ENCODE measurements at regions not wholly inside any gene's neighbourhood (a gene's known extent, or its start where the extent isn't known, plus 50 kb on each side); places are given as distances from the start of the nearest gene placed in this dataset.
"Not testable (repeated sequence)": the region's sequence is repeated elsewhere in the genome, so short reads cannot be mapped to it uniquely, and the experiment has no call there.

DNA sequence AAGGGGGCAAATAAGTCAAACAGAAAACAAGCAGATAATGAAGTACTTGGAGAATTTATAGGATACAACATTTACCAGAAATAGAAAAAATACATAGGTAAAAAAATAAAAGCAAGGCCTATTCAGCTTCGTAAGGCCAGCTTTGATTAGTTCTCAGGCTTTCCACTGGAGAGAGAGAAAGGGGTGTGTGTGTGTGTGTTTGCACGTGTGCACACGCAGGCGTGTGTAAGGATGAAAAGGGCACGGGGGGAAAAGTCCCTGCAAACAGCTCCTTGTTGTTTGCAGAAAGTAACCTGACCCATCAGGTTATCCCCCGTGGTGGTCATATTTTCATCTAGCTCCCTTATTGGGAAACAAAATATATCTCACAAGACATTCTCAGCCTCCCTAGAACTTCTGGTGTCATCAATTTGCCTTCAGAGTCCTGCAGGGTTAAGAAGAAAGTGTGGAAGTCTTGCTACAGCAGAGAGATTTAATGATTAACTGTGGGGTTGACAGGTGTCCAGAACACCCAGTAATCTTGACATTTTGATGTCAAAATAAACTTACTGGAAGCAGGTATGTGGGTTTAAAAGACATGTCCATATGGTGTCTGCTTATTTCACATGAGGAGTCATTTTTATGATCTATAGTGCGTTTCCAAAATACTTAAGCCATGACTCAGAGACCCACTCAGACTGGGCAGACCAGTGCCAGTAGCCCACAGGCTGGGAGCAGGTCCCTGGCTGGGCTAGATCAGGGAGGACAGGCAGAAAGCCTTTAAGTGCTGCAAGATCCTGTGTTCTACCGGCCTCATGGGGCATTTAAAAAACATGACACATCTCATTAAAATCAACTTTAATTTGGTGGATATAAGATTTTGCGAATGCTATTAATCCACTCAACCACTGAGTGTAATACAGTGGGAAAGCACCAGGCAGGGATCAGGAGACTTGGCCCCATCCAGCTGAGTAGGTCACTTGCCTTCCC, 487.6 kb upstream of the CAMK1G start:
- no peak for FAIRE-seq

DNA sequence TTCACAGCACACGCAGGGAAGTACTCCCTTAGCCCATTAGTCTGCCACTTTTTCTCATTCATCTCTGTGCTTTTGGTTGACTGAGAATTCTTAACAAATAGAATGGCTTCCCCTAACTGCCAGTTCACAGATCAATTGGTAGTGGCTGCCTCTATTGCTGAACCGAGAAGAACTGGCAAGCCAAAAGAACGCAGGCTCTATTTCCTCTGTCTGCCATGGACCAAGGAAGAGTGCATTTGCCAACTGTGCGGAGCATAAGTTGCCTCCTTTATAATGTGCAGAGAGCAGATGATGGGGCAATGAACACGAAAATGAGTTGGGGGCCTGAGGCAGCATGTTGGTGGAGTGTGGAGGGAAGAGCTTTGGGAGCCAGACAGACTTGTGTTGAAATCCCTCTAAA, 483.1 kb upstream of the CAMK1G start:
- no peak for FAIRE-seq

DNA sequence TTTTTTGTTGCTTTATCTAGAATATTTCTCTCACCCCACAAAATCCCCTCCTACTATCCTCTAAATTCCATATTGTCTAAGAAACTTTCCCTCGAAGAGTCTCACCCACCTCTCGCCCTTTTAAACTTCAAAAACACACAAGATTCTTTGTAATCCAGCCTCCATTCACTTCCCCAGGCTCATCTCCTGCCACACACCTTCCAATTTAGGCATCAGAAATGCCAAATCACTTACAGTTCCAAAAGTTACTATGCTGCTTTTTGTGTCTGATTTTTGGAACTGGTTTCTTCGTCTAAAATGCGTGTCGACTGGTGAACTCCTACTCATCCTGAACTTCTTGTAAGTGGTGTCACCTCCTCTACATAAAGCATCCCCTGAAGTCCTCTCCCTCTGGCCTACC, 482.4 kb upstream of the CAMK1G start:
- no peak for FAIRE-seq

DNA sequence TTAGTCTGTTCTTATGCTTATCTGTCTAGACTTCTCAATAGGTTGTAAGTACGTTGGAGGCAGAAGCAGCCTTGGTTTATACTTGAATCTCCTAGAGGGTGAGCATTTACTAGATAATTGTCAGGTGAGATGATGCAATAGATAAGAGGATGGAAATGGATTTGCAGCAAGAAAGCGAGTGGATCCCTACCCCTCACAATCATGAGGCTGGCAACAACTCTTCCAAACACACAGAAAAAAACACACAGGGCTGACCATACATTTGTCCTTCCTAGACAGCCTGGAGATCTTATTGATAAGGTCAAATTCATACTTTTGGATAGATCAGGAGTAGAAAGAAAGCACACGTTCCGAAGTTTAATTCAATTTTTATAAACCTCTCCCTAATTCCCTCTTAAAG, 481.4 kb upstream of the CAMK1G start:
- FAIRE-seq, result no peak

DNA sequence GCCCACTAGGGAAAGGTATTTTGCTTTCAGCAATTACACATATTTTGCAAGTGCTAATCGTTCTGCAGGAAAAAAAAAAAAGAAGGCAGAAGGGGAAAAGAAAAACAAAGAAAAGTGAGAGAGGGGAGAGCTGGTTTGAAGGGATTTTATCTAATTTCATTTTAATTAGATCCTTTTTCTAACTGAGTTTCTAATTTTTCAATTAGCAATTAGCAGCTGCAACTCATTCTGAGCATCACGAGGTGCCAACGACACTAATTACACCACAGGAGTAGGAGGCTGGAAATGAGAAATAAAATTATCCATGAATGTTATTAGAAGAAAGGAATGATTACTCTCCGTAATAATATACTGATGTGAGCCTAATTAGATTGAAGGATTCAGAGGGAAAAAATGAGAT, 481.0 kb upstream of the CAMK1G start:
- no peak for FAIRE-seq

DNA sequence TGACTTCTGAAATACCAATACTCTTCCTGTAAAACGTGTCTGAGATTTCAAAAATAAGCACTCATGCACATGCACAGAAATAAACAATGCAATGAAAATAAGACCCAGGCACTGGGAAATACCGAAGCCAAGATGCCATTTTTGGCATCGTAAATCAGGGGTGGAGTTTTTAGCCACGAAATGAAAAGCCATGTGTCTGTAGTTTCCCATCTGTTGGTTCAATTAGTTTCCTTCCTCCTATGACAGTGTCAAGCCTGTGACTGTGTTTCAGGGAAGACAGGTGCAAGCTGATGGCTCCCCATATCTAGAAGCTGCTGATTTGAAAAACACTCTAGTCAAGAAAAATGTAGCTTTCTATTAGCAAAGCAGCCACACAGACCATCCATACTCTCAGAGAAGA, 480.4 kb upstream of the CAMK1G start:
- no peak for FAIRE-seq

DNA sequence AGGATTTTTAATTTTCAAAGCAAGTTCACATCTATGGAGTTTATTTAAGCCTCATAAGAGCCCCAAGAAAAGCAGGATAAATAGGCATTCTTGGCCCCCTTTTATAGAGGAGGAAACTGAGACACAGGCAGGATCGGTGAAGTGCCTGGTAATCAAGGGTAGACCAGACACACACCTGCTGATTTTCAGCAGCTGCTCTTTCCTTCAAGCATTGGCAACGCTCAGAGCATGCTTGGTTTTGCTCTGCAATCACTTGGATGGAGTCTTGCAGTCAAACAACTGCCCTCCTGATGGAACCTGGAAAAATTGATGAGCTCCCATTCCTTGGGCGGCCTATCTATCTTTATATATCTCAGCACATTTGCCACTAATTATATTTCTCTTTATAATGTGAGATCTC, 478.9 kb upstream of the CAMK1G start:
- no peak for FAIRE-seq

DNA sequence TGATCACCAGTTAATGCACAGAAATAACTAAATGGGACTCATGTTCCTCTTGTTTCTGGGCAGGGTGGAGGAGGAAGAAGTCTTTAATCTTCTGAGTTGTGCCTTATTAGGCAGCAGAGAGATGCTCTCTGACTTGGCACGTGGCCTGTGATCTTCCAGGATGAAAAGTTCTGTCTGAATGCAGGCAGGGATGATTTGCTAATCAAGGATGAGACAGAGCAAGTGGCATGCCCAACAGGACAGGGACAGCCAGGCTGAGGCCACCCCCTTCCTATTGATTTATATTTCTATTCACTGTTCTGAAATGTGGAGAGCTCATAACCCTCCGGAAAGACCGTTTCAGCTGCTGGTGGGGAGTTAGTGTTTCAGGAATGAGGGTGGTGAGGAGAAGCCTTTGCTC, 477.8 kb upstream of the CAMK1G start:
- no peak for FAIRE-seq

DNA sequence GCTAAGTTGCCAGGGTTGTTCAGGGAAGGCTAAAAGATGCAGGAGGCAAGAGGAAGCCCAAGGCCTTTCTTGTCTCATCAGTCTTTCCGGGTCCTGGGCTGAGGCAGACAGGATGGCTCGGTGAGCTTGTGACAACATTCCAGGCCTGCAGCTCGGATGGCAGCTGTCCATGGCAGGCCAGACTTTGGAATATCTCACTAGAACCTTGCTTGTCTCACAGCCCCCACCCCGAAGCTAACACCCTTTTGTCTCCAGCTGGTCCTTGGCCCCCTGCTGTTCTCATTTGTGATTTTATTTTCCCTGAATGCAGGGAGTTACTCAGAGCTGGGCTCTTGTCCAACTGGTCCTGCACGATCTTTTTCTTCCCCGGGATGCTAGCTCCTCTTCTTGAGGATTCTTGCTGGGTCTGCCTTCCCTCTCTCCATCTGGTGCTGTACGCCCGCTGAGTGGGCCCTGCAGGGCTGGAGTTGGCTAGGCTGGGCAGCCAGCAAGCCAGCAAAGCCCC, 477.2 kb upstream of the CAMK1G start:
- no peak for FAIRE-seq

DNA sequence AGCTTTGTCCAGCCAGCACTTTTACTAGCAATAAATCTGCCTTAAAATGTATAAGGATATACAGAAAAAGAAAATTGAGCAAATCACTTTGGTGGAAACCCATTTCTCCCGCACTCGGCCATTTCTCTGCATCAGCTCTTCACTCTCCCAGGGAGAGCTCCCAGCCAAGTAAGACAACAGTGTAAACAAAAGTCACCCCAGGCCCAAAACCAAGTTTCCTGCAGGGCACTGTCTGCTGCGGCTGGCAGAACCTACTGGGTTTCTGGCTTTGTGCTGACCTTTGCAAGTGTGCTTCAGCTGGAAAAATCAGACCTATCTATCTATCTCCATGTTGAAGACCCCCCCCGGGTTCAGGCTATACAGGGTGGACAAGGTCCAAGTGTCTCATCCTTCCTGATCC, 476.7 kb upstream of the CAMK1G start:
- no peak for FAIRE-seq

DNA sequence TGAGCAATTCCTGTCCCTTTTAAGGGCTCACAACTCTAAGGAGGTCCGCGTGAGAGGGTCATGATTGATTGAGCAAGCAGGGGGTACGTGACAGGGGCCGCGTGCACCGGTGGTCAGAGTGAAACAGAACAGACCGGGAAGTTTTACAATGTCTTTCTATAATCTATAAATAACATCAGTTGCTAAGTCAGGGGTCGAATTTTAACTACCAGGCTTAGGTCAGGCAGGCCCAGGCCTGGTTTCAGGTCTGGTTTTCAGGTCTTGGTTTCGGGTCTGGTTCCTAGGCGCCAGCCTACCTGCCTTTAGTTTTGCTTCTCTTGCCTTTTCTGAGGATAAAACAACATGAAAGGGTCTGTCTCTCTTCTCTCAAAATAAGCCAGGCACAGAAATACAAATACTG, 476.0 kb upstream of the CAMK1G start:
- FAIRE-seq, result no peak

DNA sequence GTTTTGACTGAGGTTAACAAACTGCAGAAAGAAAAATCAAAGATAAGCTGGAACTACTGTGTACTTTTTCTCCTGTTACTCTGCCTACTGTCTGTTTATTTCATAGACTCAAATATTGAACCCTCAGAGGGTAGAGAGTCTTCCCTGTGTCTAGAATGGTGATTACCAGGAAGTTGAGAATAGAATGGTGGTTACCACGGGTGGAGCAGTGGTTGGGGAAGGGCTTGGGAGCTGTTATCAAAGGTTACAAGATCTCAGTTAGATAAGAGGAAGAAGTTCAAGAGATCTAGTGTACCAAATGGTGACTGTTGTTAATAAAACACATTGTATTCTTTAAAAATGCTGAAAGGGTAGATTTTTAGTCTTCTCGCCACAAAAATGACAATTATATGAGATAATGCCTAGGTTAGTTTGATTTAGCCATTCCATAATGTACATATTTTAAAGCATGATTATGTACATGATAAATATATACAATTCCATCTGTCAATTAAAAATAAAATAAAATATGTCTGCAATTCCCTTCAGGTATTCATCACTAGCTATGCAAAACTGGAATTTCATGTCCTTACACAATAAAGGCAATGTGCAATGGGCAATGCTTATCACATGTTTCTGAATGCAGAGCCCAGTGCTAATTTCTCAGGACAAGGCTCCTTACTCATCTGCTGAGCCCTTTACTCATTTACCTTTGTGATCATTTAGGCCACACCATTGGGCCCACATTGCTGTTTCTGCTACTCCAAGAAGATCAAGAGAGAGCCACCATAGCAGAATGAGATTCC, 474.3 kb upstream of the CAMK1G start:
- FAIRE-seq, result no peak

DNA sequence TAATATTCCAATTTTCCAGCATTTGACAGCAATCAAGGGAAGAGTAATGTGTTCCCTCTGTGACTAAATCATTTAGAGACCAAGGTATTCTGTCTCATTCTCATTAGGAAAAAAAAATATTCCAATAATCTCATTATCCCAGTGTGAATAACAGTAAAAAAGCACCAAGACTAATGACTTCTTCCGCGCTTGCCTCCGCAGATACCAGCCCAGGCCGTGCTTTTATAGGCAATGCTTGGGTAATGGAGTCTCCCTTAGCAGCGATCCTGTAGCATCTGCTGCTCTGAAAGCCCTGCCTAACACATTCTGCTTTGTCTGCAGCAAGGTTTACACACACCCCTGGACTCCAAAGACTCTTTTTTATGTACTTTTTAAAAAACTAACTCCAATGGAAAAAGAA, 470.0 kb upstream of the CAMK1G start:
- no peak for FAIRE-seq

DNA sequence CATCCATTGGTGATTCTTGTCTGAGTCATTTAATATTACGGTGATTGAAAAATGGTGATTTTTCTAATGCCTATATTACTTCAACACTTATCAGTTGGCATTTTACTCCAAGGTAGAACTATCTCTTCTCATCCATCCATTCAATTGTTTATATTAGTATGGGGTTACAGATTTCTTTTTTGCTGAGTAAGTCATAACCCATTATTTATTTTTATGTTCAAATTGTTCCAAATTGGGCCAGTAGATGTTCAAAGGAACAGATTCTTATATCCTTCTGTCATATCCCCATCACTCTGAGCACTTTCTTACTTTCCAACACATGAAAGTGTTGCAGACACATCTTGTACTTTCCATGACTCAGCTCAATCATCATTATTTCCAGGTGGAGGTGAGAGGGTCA, 466.8 kb upstream of the CAMK1G start:
- FAIRE-seq, result no peak

DNA sequence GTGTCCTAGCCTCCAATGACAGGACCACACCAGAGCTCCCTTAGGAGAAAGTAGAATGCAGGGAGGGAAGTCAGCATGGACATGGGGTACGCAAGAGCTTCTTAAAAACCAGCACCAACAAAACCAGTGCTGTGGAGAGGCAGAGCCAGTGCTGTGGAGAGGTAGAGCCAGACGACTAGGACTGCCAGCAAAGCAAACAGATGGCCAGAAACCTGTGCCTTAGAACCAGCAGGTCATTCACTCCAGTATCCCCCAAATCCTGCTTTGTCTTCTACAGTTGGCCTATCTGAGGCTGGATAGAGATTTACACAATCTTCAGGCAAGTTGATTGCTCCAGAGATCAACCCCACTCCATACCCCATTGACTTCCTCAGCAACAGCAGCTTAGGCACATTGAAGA, 459.9 kb upstream of the CAMK1G start:
- FAIRE-seq, result no peak

DNA sequence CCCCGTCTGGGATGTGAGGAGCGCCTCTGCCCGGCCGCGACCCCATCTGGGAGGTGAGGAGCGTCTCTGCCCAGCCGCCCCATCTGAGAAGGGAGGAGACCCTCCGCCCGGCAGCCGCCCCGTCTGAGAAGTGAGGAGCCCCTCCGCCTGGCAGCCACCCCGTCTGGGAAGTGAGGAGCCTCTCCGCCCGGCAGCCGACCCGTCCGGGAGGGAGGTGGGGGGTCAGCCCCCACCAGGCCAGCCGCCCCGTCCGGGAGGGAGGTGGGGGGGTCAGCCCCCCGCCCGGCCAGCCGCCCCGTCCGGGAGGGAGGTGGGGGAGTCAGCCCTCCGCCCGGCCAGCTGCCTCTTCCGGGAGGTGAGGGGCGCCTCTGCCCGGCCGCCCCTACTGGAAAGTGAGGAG, 454.4 kb upstream of the CAMK1G start:
- FAIRE-seq, result not testable (repeated sequence)

DNA sequence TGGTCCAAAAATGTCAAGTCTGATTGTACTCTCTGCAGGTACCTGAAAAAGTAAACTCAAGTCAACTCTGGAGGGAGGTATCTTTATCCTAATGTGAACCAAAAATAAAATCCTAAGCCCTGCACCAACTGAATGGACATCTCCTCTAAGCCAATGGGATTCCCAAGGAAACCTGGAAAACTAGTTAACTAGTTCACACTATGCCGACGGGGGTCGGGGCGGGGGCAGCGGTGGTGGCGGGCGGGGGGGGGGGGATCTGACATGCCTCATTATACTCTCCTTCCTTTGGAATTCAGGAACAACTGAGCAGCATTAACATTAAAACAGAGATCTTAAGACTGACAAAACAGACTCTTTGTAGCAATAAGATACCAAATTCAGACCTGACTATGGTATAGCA, 452.6 kb upstream of the CAMK1G start:
- FAIRE-seq, result no peak

DNA sequence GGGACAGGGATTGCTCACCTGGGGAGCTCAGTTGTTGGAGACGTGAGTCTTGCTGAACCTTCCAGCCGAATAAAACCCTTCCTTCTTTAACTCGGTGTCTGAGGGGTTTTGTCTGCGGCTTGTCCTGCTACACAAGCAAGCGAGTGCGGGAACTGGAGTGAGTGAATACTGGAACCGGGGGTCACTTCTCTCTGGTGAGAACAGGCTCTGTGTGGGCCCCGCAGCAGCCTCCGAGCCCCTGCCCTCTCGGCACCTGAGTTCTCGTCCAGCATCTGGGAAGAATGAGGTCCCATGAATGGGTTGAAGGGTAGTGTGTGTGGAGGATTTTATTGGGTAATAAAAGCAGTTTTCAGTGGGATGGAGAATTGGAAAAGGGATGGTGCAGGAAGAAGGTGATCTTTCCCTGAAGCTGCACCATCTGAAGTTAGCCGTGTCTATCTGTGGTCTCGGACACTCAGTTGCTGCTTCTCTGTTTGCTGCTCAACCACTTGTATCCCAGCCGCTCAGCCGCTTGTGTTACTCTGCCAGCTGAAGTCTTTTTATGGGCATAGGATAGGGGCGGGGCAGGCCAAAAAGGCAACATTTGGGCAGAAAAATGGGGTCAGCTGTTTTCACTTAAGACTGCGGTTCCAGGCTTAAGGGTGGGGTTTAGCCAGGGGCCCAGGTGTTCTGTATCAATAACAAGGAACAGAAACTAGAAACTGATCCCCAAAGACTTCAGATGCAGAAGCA, 450.6 kb upstream of the CAMK1G start:
- FAIRE-seq, result no peak

DNA sequence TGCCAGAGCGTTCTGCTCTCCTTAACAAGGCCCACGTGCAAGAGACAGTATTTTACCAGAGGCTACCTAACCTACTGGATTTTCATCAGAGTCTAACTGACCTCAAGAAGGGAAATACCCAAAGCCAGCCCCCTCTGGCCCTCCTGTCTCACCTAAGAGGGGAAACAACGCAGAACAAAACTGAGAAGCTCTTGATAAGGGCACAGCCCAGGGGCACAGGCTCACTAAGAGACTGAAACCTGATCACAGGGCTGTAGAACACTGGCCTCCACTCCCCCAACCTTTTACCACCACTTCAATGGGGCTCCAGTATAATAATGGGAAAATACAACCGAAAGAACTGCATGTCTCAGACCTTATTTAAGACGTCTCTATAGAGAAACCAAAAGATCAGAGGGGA, 449.5 kb upstream of the CAMK1G start:
- no peak for FAIRE-seq

DNA sequence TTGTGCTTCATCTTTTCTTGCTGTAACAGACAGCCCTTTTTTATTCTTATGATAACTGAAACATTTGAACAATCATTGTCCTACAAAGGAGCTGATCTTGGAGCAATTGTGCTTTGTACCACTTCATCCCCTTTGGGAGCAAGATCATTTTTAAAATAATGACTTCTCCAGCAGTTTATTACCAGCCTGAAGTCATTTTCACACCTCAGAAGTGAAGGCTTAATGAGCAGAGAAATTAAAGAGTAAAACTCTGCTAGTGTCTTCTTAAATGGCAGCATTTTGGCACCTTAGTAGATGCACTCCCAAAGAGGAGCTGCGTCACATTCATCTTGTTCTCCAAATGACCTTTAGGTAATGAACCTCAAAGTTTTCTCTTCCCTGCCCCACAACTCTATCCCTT, 439.6 kb upstream of the CAMK1G start:
- FAIRE-seq, result no peak

DNA sequence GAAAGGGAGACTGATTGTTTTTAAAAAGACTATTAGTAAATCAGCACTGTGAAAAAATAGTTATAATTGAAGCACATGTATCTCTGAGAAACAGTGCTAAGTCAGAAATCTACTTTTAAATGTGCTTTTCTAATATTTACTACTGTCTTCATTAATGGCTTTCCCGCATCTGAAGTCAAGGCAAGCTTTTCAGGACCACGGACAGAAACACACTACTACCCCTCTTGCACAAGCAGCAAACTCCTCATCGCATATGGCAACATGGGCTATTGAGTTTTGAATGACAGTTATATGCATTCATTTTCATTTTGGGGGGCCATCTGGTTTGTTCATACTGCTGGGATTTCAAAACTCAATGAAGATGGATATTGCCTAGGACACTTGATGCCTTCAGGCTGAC, 433.4 kb upstream of the CAMK1G start:
- FAIRE-seq, result no peak

DNA sequence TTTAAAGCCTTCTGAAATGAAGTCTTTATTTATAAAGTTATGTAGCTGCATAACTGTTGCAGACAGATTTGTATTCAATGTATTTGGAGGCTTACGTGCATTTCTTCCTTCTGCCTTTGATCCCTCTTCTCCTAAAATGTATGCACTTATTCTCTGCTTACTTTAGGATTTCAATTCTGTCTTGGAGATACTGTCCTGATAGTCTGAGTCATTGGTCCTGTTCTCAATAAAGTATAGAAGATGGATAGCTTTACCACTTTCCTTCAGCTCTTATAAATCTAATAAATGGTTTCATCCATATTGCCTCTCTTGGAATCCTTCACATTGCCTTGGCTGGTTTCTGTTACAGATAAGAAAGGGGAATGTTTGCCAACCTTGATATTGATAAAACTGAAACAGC, 430.1 kb upstream of the CAMK1G start:
- no peak for FAIRE-seq

DNA sequence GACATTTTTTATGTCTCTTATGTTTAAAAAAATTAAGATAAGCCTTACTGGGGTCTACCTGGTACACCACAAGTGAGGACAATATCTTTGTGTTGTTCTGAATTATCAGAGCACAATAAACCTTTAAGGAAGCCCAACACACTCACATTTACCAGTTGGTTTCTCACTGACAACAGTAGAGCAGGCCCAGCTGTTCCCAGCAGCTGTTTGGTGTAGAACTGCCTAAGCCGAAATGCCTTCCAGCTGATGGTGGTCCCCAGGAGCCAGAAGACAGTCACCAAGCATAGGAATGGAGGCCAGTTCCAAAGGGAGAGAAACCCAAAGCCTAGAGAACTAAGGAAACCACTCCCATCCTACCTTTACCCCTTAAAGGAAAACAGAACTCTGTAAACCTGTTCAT, 428.6 kb upstream of the CAMK1G start:
- FAIRE-seq, result no peak

All from A204.1 (cell line).